ENCODE measurements at regions not wholly inside any gene's neighbourhood (a gene's known extent, or its start where the extent isn't known, plus 50 kb on each side); places are given as distances from the start of the nearest gene placed in this dataset.

GRCh38 chr4:100954046-100954445 is 393.3 kb downstream of the PPP3CA start:
- no peak for TF ChIP-seq CTCF (IDR thresholded peaks at IDR 0.05; ENCODE audit: insufficient read depth, low read length, poor library complexity, severe bottlenecking)
- no peak overlapping the region for H3K4me3 ChIP-seq (ENCODE audit: low read depth, low read length)
- no peaks in the 10 kb centered on the region for H3K27me3 ChIP-seq (ENCODE audit: control insufficient read depth, insufficient read depth, low read length)
- no peaks in the 10 kb centered on the region for H3K36me3 ChIP-seq (ENCODE audit: control insufficient read depth, insufficient read depth, low read length)
- no peak for DNase-seq (ENCODE audit: low read depth)

- no peak for DNase-seq (ENCODE audit: low read depth)
- H3K36me3 ChIP-seq (ENCODE audit: control insufficient read depth, insufficient read depth, low read length) = no peaks in the 10 kb centered on the region
- H3K27me3 ChIP-seq (ENCODE audit: control insufficient read depth, insufficient read depth, low read length) = no peaks in the 10 kb centered on the region
- H3K4me3 ChIP-seq (ENCODE audit: low read depth, low read length) = no peak overlapping the region
- TF ChIP-seq CTCF (IDR thresholded peaks at IDR 0.05; ENCODE audit: insufficient read depth, low read length, poor library complexity, severe bottlenecking) = no peak
Measured at GRCh38 chr4:100953616-100954015, 393.7 kb downstream of the PPP3CA start.

GRCh38 chr4:100952590-100952989 is 394.7 kb downstream of the PPP3CA start:
- TF ChIP-seq CTCF (IDR thresholded peaks at IDR 0.05; ENCODE audit: insufficient read depth, low read length, poor library complexity, severe bottlenecking) = no peak
- H3K36me3 ChIP-seq (ENCODE audit: control insufficient read depth, insufficient read depth, low read length) = no peaks in the 10 kb centered on the region
- no peaks in the 10 kb centered on the region for H3K27me3 ChIP-seq (ENCODE audit: control insufficient read depth, insufficient read depth, low read length)
- no peak overlapping the region for H3K4me3 ChIP-seq (ENCODE audit: low read depth, low read length)
- no peak for DNase-seq (ENCODE audit: low read depth)

GRCh38 chr4:100949350-100949935 is 397.9 kb downstream of the PPP3CA start:
- TF ChIP-seq CTCF (IDR thresholded peaks at IDR 0.05; ENCODE audit: insufficient read depth, low read length, poor library complexity, severe bottlenecking) = no peak
- DNase-seq (ENCODE audit: low read depth) = no peak
- no peak overlapping the region for H3K4me3 ChIP-seq (ENCODE audit: low read depth, low read length)

GRCh38 chr4:100948911-100949310 is 398.4 kb downstream of the PPP3CA start:
- TF ChIP-seq CTCF (IDR thresholded peaks at IDR 0.05; ENCODE audit: insufficient read depth, low read length, poor library complexity, severe bottlenecking) = no peak
- Histone ChIP-seq H3K4me3 (ENCODE audit: low read depth, low read length) (no peak overlapping the region), H3K36me3 (ENCODE audit: control insufficient read depth, insufficient read depth, low read length) (no peaks in the 10 kb centered on the region), H3K27me3 (ENCODE audit: control insufficient read depth, insufficient read depth, low read length) (no peaks in the 10 kb centered on the region)
- DNase-seq (ENCODE audit: low read depth) = no peak

More at GRCh38 chr4:100949350-100949935, 397.9 kb downstream of the PPP3CA start:
- Histone ChIP-seq H3K27me3 (ENCODE audit: control insufficient read depth, insufficient read depth, low read length) (no peaks in the 10 kb centered on the region), H3K36me3 (ENCODE audit: control insufficient read depth, insufficient read depth, low read length) (no peaks in the 10 kb centered on the region)

- Histone ChIP-seq H3K36me3 (ENCODE audit: control insufficient read depth, insufficient read depth, low read length) (no peaks in the 10 kb centered on the region), H3K27me3 (ENCODE audit: control insufficient read depth, insufficient read depth, low read length) (no peaks in the 10 kb centered on the region), H3K4me3 (ENCODE audit: low read depth, low read length) (no peak overlapping the region)
- no peak for TF ChIP-seq CTCF (IDR thresholded peaks at IDR 0.05; ENCODE audit: insufficient read depth, low read length, poor library complexity, severe bottlenecking)
- no peak for DNase-seq (ENCODE audit: low read depth)
Measured at GRCh38 chr4:100945789-100946188, 401.5 kb downstream of the PPP3CA start.
